H1 (cell line): ENCODE measurements at regions not wholly inside any gene's neighbourhood (a gene's known extent, or its start where the extent isn't known, plus 50 kb on each side); places are given as distances from the start of the nearest gene placed in this dataset.

Experiments
- CTCF ChIA-PET: fragments of 300-600 bp; sonication (Branson Sonifier 250); formaldehyde crosslinking; loops from one replicate; lab custom pipeline; 2021; ENCODE audit not compliant: partially characterized antibody; lab: Charles Lee
- POLR2A ChIA-PET: fragments of 300-600 bp; sonication (Branson Sonifier 250); formaldehyde crosslinking; loops from one replicate; lab custom pipeline; 2021; ENCODE audit warnings: inconsistent platforms; ENCODE audit not compliant: partially characterized antibody; lab: Charles Lee
- DNase-seq, 2 experiments: peaks; one replicate each; pipeline versions ENCODE4 v3.0.0 to v3.0.0-alpha.2; 2010 to 2022; ENCODE audit warnings: low spot score in 2 of 2, low read depth in 1 of 2, mixed read lengths in 1 of 2
- FAIRE-seq: peaks from 2 replicates; lab custom pipeline; 2011; peaks lifted over from hg19 to GRCh38; lab: Jason Lieb, UNC
- H2AFZ ChIP-seq: 2 replicates; pipeline ENCODE4 v1.8.1; 2012; ENCODE audit warnings: low read length, inconsistent platforms
- H2AK5ac ChIP-seq: 2 replicates; pipeline ENCODE4 v1.6.1; 2013; ENCODE audit warnings: low read depth, low read length
- H2BK120ac ChIP-seq: replicated peaks from 2 replicates; pipeline ENCODE3; 2013; ENCODE audit warnings: low read depth, low read length, inconsistent platforms
- H2BK12ac ChIP-seq: 2 replicates; pipeline ENCODE4 v1.6.1; 2013; ENCODE audit warnings: low read depth, low read length
- H2BK15ac ChIP-seq: 2 replicates; pipeline ENCODE4 v1.6.1; 2013; ENCODE audit warnings: low read length
- H2BK20ac ChIP-seq: 2 replicates; pipeline ENCODE4 v1.6.1; 2013; ENCODE audit warnings: low read length
- H2BK5ac ChIP-seq: 2 replicates; pipeline ENCODE4 v1.6.1; 2013; ENCODE audit warnings: low read depth, low read length
- H3K14ac ChIP-seq: 2 replicates; pipeline ENCODE4 v1.6.1; 2013; ENCODE audit warnings: inconsistent platforms; ENCODE audit not compliant: insufficient read length
- H3K18ac ChIP-seq: 2 replicates; pipeline ENCODE4 v1.6.1; 2013; ENCODE audit warnings: low read length; ENCODE audit errors: extremely low read depth
- H3K23ac ChIP-seq: 2 replicates; pipeline ENCODE4 v1.6.1; 2013; ENCODE audit warnings: inconsistent platforms; ENCODE audit not compliant: insufficient read length
- H3K23me2 ChIP-seq: 2 replicates; pipeline ENCODE4 v1.6.1; 2013; ENCODE audit warnings: low read depth, low read length
- H3K27ac ChIP-seq: 2 replicates; pipeline ENCODE4 v1.6.1; 2011; ENCODE audit warnings: low read depth, low read length, inconsistent platforms
- H3K27me3 ChIP-seq, 4 experiments: replicated peaks in 1 of 4; 1 replicate in 1 of 4; 2 replicates in 3 of 4; pipeline versions ENCODE4 v1.6.1 to v1.8.1; 2011 to 2013; ENCODE audit warnings: low read length in 3 of 4, mild to moderate bottlenecking in 3 of 4, inconsistent platforms in 2 of 4, mixed read lengths in 2 of 4, moderate library complexity in 1 of 4; ENCODE audit not compliant: control insufficient read depth in 3 of 4, insufficient read depth in 3 of 4; ENCODE audit errors: extremely low read depth in 1 of 4
- H3K36me3 ChIP-seq, 4 experiments: 2 replicates each; pipeline versions ENCODE4 v1.6.1 to v1.8.1; 2011 to 2013; ENCODE audit warnings: mild to moderate bottlenecking in 4 of 4, low read length in 3 of 4, moderate library complexity in 2 of 4, control low read depth in 1 of 4, inconsistent platforms in 1 of 4; ENCODE audit not compliant: insufficient read depth in 4 of 4, control insufficient read depth in 2 of 4
- H3K4ac ChIP-seq: replicated peaks from 2 replicates; pipeline ENCODE3; 2013; ENCODE audit warnings: low read length, low read depth, mixed read lengths, inconsistent platforms; ENCODE audit not compliant: insufficient read length
- H3K4me1 ChIP-seq, 4 experiments: replicated peaks in 1 of 4; 1 replicate in 1 of 4; 2 replicates in 3 of 4; pipeline versions ENCODE4 v1.6.1 to v1.8.1; 2011 to 2013; ENCODE audit warnings: low read length in 3 of 4, inconsistent platforms in 2 of 4, mixed read lengths in 1 of 4; ENCODE audit not compliant: insufficient read depth in 4 of 4, control insufficient read depth in 3 of 4
- H3K4me2 ChIP-seq, 2 experiments: 2 replicates each; pipeline versions ENCODE4 v1.6.1 to v1.8.1; 2011 to 2013; ENCODE audit warnings: low read depth in 2 of 2, low read length in 2 of 2, control low read depth in 1 of 2, inconsistent platforms in 1 of 2, mild to moderate bottlenecking in 1 of 2; ENCODE audit not compliant: insufficient read depth in 1 of 2
- H3K4me3 ChIP-seq, 4 experiments: fragments of 200-600, 300-600 bp in 1 of 4; sonication (generic), shearing (Covaris generic), sonication (Bioruptor Twin) in 1 of 4; 2 replicates each; pipeline versions ENCODE4 v1.5.1 to v1.8.1; 2011 to 2016; ENCODE audit warnings: low read length in 4 of 4, low read depth in 3 of 4, control low read depth in 2 of 4, inconsistent platforms in 2 of 4, mild to moderate bottlenecking in 2 of 4, mixed read lengths in 1 of 4, moderate library complexity in 1 of 4; ENCODE audit not compliant: insufficient read depth in 2 of 4; ENCODE audit errors: extremely low read depth in 1 of 4
- H3K56ac ChIP-seq: replicated peaks from 2 replicates; pipeline ENCODE3; 2013; ENCODE audit warnings: low read depth, mild to moderate bottlenecking, mixed read lengths, low read length, inconsistent platforms; ENCODE audit not compliant: insufficient read length
- H3K79me1 ChIP-seq: 2 replicates; pipeline ENCODE4 v1.6.1; 2013; ENCODE audit warnings: low read depth, low read length, control low read depth
- H3K79me2 ChIP-seq, 2 experiments: 2 replicates each; pipeline versions ENCODE4 v1.6.1 to v1.8.1; 2012 to 2013; ENCODE audit warnings: low read length in 2 of 2, mild to moderate bottlenecking in 2 of 2, inconsistent platforms in 1 of 2; ENCODE audit not compliant: insufficient read depth in 2 of 2, control insufficient read depth in 1 of 2
- H3K9ac ChIP-seq, 4 experiments: replicated peaks in 1 of 4; 1 replicate in 1 of 4; 2 replicates in 3 of 4; pipeline versions ENCODE4 v1.6.1 to v1.8.1; 2011 to 2013; ENCODE audit warnings: low read depth in 3 of 4, low read length in 3 of 4, control low read depth in 2 of 4, mild to moderate bottlenecking in 2 of 4, moderate library complexity in 2 of 4, inconsistent platforms in 1 of 4; ENCODE audit errors: extremely low read depth in 1 of 4
- H3K9me3 ChIP-seq, 2 experiments: 2 replicates each; pipeline versions ENCODE4 v1.6.1 to v1.8.1; 2012 to 2013; ENCODE audit warnings: mild to moderate bottlenecking in 2 of 2, moderate library complexity in 2 of 2, control low read depth in 1 of 2, inconsistent platforms in 1 of 2, low read depth in 1 of 2, low read length in 1 of 2, mixed read lengths in 1 of 2; ENCODE audit not compliant: insufficient read depth in 2 of 2
- H4K20me1 ChIP-seq, 2 experiments: replicated peaks in 1 of 2; 2 replicates each; pipeline versions ENCODE3 to v1.8.1; 2011 to 2013; ENCODE audit warnings: inconsistent platforms in 2 of 2, low read length in 2 of 2, mild to moderate bottlenecking in 1 of 2; ENCODE audit not compliant: insufficient read depth in 2 of 2, control insufficient read depth in 1 of 2
- H4K5ac ChIP-seq: 2 replicates; pipeline ENCODE4 v1.6.1; 2013; ENCODE audit warnings: low read length, low read depth, mixed read lengths, inconsistent platforms; ENCODE audit not compliant: insufficient read length
- H4K8ac ChIP-seq: 2 replicates; pipeline ENCODE4 v1.8.0; 2013; ENCODE audit warnings: mild to moderate bottlenecking, moderate library complexity, low read length, inconsistent platforms; ENCODE audit not compliant: insufficient read depth; ENCODE audit errors: extremely low read depth
- H4K91ac ChIP-seq: replicated peaks from 2 replicates; pipeline ENCODE3; 2013; ENCODE audit warnings: low read length, mixed read lengths, inconsistent platforms; ENCODE audit not compliant: insufficient read length
- CTBP2 ChIP-seq: IDR thresholded peaks from 2 replicates; pipeline ENCODE4 v1.7.0; 2011; ENCODE audit warnings: borderline replicate concordance, mild to moderate bottlenecking, moderate library complexity, mixed read lengths, low read length; ENCODE audit not compliant: insufficient read depth, insufficient read length
- JUND ChIP-seq: IDR thresholded peaks from 2 replicates; pipeline ENCODE4 v1.6.1; 2011; ENCODE audit warnings: mild to moderate bottlenecking, improper control_type of control experiment, low read length
- NANOG ChIP-seq: IDR thresholded peaks from 2 replicates; pipeline ENCODE4 v1.6.1; 2011; ENCODE audit warnings: low read length, low read depth, mild to moderate bottlenecking, inconsistent platforms; ENCODE audit not compliant: insufficient read depth, poor library complexity, severe bottlenecking
- NRF1 ChIP-seq: IDR thresholded peaks from 2 replicates; pipeline ENCODE4 v1.6.1; 2011; ENCODE audit warnings: mild to moderate bottlenecking, low read depth, low read length, improper control_type of control experiment
- SIX5 ChIP-seq: IDR thresholded peaks from 2 replicates; pipeline ENCODE4 v1.6.1; 2011; ENCODE audit warnings: mild to moderate bottlenecking, low read depth, low read length
- WGBS, 2 experiments: shearing (Covaris generic) in 1 of 2; methylation state at CpG; one replicate each; pipeline versions ENCODE4 v1.1.6 to v1.1.7; 2013 to 2015; ENCODE audit warnings: low lambda C conversion rate in 2 of 2, mixed read lengths in 2 of 2, inconsistent platforms in 1 of 2, low coverage in 1 of 2, missing lambda C conversion rate in 1 of 2; ENCODE audit not compliant: insufficient replicate concordance in 2 of 2, insufficient coverage in 1 of 2, insufficient read length in 1 of 2; ENCODE audit errors: extremely low coverage in 1 of 2, missing lambda C conversion rate in 1 of 2; 5-methylcytosine and 5-hydroxymethylcytosine counted together

DNA sequence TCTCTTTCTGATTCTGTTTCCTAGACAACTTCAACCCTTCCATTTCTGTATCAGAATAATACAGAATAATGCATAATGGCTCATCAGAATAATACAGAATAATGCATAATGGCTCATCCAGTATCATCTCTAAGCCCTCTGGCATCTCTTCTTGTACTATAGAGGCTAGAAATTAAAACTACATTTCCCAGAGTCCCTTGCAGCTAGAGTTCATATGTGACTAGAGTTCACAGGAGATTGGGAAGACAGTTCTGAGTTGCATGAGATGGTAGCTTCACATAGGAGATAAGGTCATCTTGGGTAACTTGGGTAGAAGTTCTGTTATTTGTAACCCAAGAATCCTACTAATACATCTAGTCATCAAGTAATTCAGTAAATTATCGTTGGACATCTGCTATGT is 122.9 kb upstream of the NRBF2 start:
- Histone ChIP-seq H3K27me3 (no peaks in the 10 kb centered on the region), H3K56ac (no peak overlapping the region), H3K23me2 (no peaks in the 10 kb centered on the region), H3K4me2 (no peak overlapping the region), H3K4ac (no peak overlapping the region), H2BK15ac (no peak overlapping the region), H3K4me3 (no peak overlapping the region), H2AFZ (no peak overlapping the region), H3K9me3 (no peaks in the 10 kb centered on the region), H3K9ac (no peak overlapping the region), H3K14ac (no peak overlapping the region), H4K8ac (no peak overlapping the region), H2BK12ac (no peak overlapping the region), H3K36me3 (no peaks in the 10 kb centered on the region), H2BK120ac (no peak overlapping the region), H3K18ac (no peak overlapping the region), H4K91ac (no peak overlapping the region), H4K5ac (no peak overlapping the region), H3K79me2 (no peaks in the 10 kb centered on the region)
- peak; percentile 7 for FAIRE-seq
- DNase-seq = no peak
- TF ChIP-seq NRF1 (no peak), CTBP2 (no peak), JUND (no peak), NANOG (no peak), SIX5 (peak; percentile 33)
- TF ChIP-seq, all 59 proteins: peak for 1
- Histone ChIP-seq H3K27ac (no peak overlapping the region), H4K20me1 (no peaks in the 10 kb centered on the region), H3K4me1 (no peaks in the 10 kb centered on the region), H3K79me1 (no peaks in the 10 kb centered on the region), H2BK5ac (no peak overlapping the region), H2BK20ac (no peak overlapping the region), H3K23ac (no peak overlapping the region), H2AK5ac (no peak overlapping the region)
- ChIA-PET CTCF (interaction anchor here (0.7 to 0.8 kb wide), 2 partner anchors 17 to 75 kb away, joined by 3 read pairs; no protein-coding TSS in a partner anchor), POLR2A (no interaction called here)
- WGBS, 2 experiments = 72% methylated on average over 1 of the region's 1 CpG; no CpG with 5 or more reads in 1 of the 2 experiments
